ENCODE measurements at regions not wholly inside any gene's neighbourhood (a gene's known extent, or its start where the extent isn't known, plus 50 kb on each side); places are given as distances from the start of the nearest gene placed in this dataset.
"Not testable (repeated sequence)": the region's sequence is repeated elsewhere in the genome, so short reads cannot be mapped to it uniquely, and the experiment has no call there.

- H3K9me2 ChIP-seq (ENCODE audit: low read depth, low read length): no peaks in the 10 kb centered on the region
- H3F3A ChIP-seq (ENCODE audit: insufficient read depth, low read length): no peaks in the 10 kb centered on the region
- no peak overlapping the region for H3K9ac ChIP-seq (ENCODE audit: low read length)
- H4K20me1 ChIP-seq (ENCODE audit: insufficient read depth, low read length): no peaks in the 10 kb centered on the region
- TF ChIP-seq EZH2 (IDR thresholded peaks at IDR 0.05; ENCODE audit: borderline replicate concordance, low read length) (no peak), CTCF (IDR thresholded peaks at IDR 0.05; ENCODE audit: low read length) (no peak)
- H3K36me3 ChIP-seq (ENCODE audit: insufficient read depth, low read length): no peaks in the 10 kb centered on the region
- H3K4me1 ChIP-seq (ENCODE audit: insufficient read depth, low read length, severe bottlenecking): no peaks in the 10 kb centered on the region
- H3K4me2 ChIP-seq (ENCODE audit: low read length): no peak overlapping the region
- no peak overlapping the region for H3K4me3 ChIP-seq (ENCODE audit: low read depth, low read length, poor library complexity, severe bottlenecking)
- H3K9me3 ChIP-seq (ENCODE audit: low read length): no peaks in the 10 kb centered on the region
- H2AFZ ChIP-seq (ENCODE audit: low read length): no peak overlapping the region
- no peak overlapping the region for H3K27ac ChIP-seq (ENCODE audit: low read depth, low read length, poor library complexity, severe bottlenecking)
- no peaks in the 10 kb centered on the region for H3K79me2 ChIP-seq (ENCODE audit: insufficient read depth, low read length)
- no peaks in the 10 kb centered on the region for H3K27me3 ChIP-seq (ENCODE audit: insufficient read depth, low read length)
Observed at GRCh38 chr12:72179841-72180240, 92.3 kb upstream of the TRHDE start.

GRCh38 chr12:72184971-72185533, 87.1 kb upstream of the TRHDE start:
- not testable (repeated sequence) for H3K9me3 ChIP-seq (ENCODE audit: low read length); H3F3A ChIP-seq (ENCODE audit: insufficient read depth, low read length); H3K27ac ChIP-seq (ENCODE audit: low read depth, low read length, poor library complexity, severe bottlenecking); H3K36me3 ChIP-seq (ENCODE audit: insufficient read depth, low read length); H3K9me2 ChIP-seq (ENCODE audit: low read depth, low read length); H2AFZ ChIP-seq (ENCODE audit: low read length); H3K4me2 ChIP-seq (ENCODE audit: low read length); H3K79me2 ChIP-seq (ENCODE audit: insufficient read depth, low read length); H3K27me3 ChIP-seq (ENCODE audit: insufficient read depth, low read length); H4K20me1 ChIP-seq (ENCODE audit: insufficient read depth, low read length); H3K4me3 ChIP-seq (ENCODE audit: low read depth, low read length, poor library complexity, severe bottlenecking); H3K4me1 ChIP-seq (ENCODE audit: insufficient read depth, low read length, severe bottlenecking); H3K9ac ChIP-seq (ENCODE audit: low read length)

GRCh38 chr12:72189266-72189665, 82.9 kb upstream of the TRHDE start:
- TF ChIP-seq EZH2 (IDR thresholded peaks at IDR 0.05; ENCODE audit: borderline replicate concordance, low read length): no peak
- TF ChIP-seq CTCF (IDR thresholded peaks at IDR 0.05; ENCODE audit: low read length): no peak
- Histone ChIP-seq H3K4me1 (ENCODE audit: insufficient read depth, low read length, severe bottlenecking) (no peaks in the 10 kb centered on the region), H3K9me2 (ENCODE audit: low read depth, low read length) (no peaks in the 10 kb centered on the region)

GRCh38 chr12:72191761-72192160, 80.4 kb upstream of the TRHDE start:
- no peaks in the 10 kb centered on the region for H3K79me2 ChIP-seq (ENCODE audit: insufficient read depth, low read length)
- H3K4me3 ChIP-seq (ENCODE audit: low read depth, low read length, poor library complexity, severe bottlenecking): no peak overlapping the region
- H3K4me1 ChIP-seq (ENCODE audit: insufficient read depth, low read length, severe bottlenecking): no peaks in the 10 kb centered on the region
- TF ChIP-seq CTCF (IDR thresholded peaks at IDR 0.05; ENCODE audit: low read length) (no peak), EZH2 (IDR thresholded peaks at IDR 0.05; ENCODE audit: borderline replicate concordance, low read length) (no peak)
- H3K9me2 ChIP-seq (ENCODE audit: low read depth, low read length): no peaks in the 10 kb centered on the region
- H3K27me3 ChIP-seq (ENCODE audit: insufficient read depth, low read length): no peaks in the 10 kb centered on the region
- H4K20me1 ChIP-seq (ENCODE audit: insufficient read depth, low read length): no peaks in the 10 kb centered on the region
- H3F3A ChIP-seq (ENCODE audit: insufficient read depth, low read length): no peaks in the 10 kb centered on the region
- no peak overlapping the region for H3K9ac ChIP-seq (ENCODE audit: low read length)
- H2AFZ ChIP-seq (ENCODE audit: low read length): no peak overlapping the region
- H3K36me3 ChIP-seq (ENCODE audit: insufficient read depth, low read length): no peaks in the 10 kb centered on the region
- H3K9me3 ChIP-seq (ENCODE audit: low read length): no peaks in the 10 kb centered on the region
- no peak overlapping the region for H3K4me2 ChIP-seq (ENCODE audit: low read length)
- H3K27ac ChIP-seq (ENCODE audit: low read depth, low read length, poor library complexity, severe bottlenecking): no peak overlapping the region

More at GRCh38 chr12:72189266-72189665, 82.9 kb upstream of the TRHDE start:
- Histone ChIP-seq H3K79me2 (ENCODE audit: insufficient read depth, low read length) (no peaks in the 10 kb centered on the region), H3K36me3 (ENCODE audit: insufficient read depth, low read length) (no peaks in the 10 kb centered on the region), H3K4me2 (ENCODE audit: low read length) (no peak overlapping the region), H3F3A (ENCODE audit: insufficient read depth, low read length) (no peaks in the 10 kb centered on the region), H3K27ac (ENCODE audit: low read depth, low read length, poor library complexity, severe bottlenecking) (no peak overlapping the region), H3K9ac (ENCODE audit: low read length) (no peak overlapping the region), H2AFZ (ENCODE audit: low read length) (no peak overlapping the region), H3K9me3 (ENCODE audit: low read length) (no peaks in the 10 kb centered on the region), H3K4me3 (ENCODE audit: low read depth, low read length, poor library complexity, severe bottlenecking) (no peak overlapping the region), H3K27me3 (ENCODE audit: insufficient read depth, low read length) (no peaks in the 10 kb centered on the region), H4K20me1 (ENCODE audit: insufficient read depth, low read length) (no peaks in the 10 kb centered on the region)

Data from OCI-LY1 (cell line).